ENCODE measurements at regions not wholly inside any gene's neighbourhood (a gene's known extent, or its start where the extent isn't known, plus 50 kb on each side); places are given as distances from the start of the nearest gene placed in this dataset.

- Histone ChIP-seq H3K27me3 (ENCODE audit: insufficient read depth in 3 of 3, low read length in 2 of 3) (no peaks in the 10 kb centered on the region), H3K27ac (no peak overlapping the region), H3K4me1 (no peaks in the 10 kb centered on the region), H3K36me3 (ENCODE audit: insufficient read depth in 1 of 2, low read depth in 1 of 2) (no peaks in the 10 kb centered on the region), H3K4me3 (no peak overlapping the region), H3K9me3 (no peaks in the 10 kb centered on the region)
- no peak for ATAC-seq
- intact Hi-C loops (cut with DNase I): no loop called here
- 85 to 93% (median 87%) methylated on average over 4 of the region's 4 CpGs for WGBS, 3 donors
- TF ChIP-seq CTCF (IDR thresholded peaks at IDR 0.05): no peak
- no peak for DNase-seq
Observed at GRCh38 chr7:80309971-80310549, 175.4 kb downstream of the GNAI1 start.

- H3K4me3 ChIP-seq: no peak overlapping the region
- H3K27ac ChIP-seq: no peak overlapping the region
- DNase-seq: no peak
- no peak for TF ChIP-seq CTCF (IDR thresholded peaks at IDR 0.05)
- H3K27me3 ChIP-seq (ENCODE audit: insufficient read depth in 3 of 3, low read length in 2 of 3): no peaks in the 10 kb centered on the region
- H3K9me3 ChIP-seq: no peaks in the 10 kb centered on the region
- 93 to 97% (median 94%) methylated on average over 3 of the region's 3 CpGs for WGBS, 3 donors
- no peaks in the 10 kb centered on the region for H3K4me1 ChIP-seq
- intact Hi-C loops (cut with DNase I): no loop called here
- ATAC-seq: no peak
- no peaks in the 10 kb centered on the region for H3K36me3 ChIP-seq (ENCODE audit: insufficient read depth in 1 of 2, low read depth in 1 of 2)
Observed at GRCh38 chr7:80309377-80309776, 174.7 kb downstream of the GNAI1 start.

GRCh38 chr7:80307227-80307856 lies 172.7 kb downstream of the GNAI1 start:
- no peak for DNase-seq
- no peak overlapping the region for H3K27ac ChIP-seq
- no peaks in the 10 kb centered on the region for H3K36me3 ChIP-seq (ENCODE audit: insufficient read depth in 1 of 2, low read depth in 1 of 2)
- H3K9me3 ChIP-seq: no peaks in the 10 kb centered on the region
- no peak for TF ChIP-seq CTCF (IDR thresholded peaks at IDR 0.05)
- intact Hi-C loops (cut with DNase I): no loop called here
- H3K27me3 ChIP-seq (ENCODE audit: insufficient read depth in 3 of 3, low read length in 2 of 3): no peaks in the 10 kb centered on the region
- H3K4me3 ChIP-seq: no peak overlapping the region
- 87 to 90% (median 89%) methylated on average over 2 of the region's 2 CpGs for WGBS, 3 donors
- no peak for ATAC-seq
- no peaks in the 10 kb centered on the region for H3K4me1 ChIP-seq

GRCh38 chr7:80303315-80303714 lies 168.7 kb downstream of the GNAI1 start:
- Histone ChIP-seq H3K27me3 (ENCODE audit: insufficient read depth in 3 of 3, low read length in 2 of 3) (no peaks in the 10 kb centered on the region), H3K36me3 (ENCODE audit: insufficient read depth in 1 of 2, low read depth in 1 of 2) (no peaks in the 10 kb centered on the region), H3K9me3 (no peaks in the 10 kb centered on the region), H3K4me1 (no peaks in the 10 kb centered on the region), H3K27ac (no peak overlapping the region), H3K4me3 (no peak overlapping the region)
- intact Hi-C loops (cut with DNase I): no loop called here
- ATAC-seq: no peak
- no peak for DNase-seq
- no peak for TF ChIP-seq CTCF (IDR thresholded peaks at IDR 0.05)
- WGBS, 3 donors: 88 to 90% (median 89%) methylated on average over 2 of the region's 2 CpGs

GRCh38 chr7:80302636-80303035 lies 168.0 kb downstream of the GNAI1 start:
- H3K9me3 ChIP-seq: no peaks in the 10 kb centered on the region
- ATAC-seq: no peak

More at GRCh38 chr7:80302636-80303035, 168.0 kb downstream of the GNAI1 start:
- H3K27me3 ChIP-seq (ENCODE audit: insufficient read depth in 3 of 3, low read length in 2 of 3): no peaks in the 10 kb centered on the region
- H3K27ac ChIP-seq: no peak overlapping the region
- no peak overlapping the region for H3K4me3 ChIP-seq
- no peak for TF ChIP-seq CTCF (IDR thresholded peaks at IDR 0.05)
- whole genome bisulfite sequencing, 3 donors: 86 to 92% (median 90%) methylated on average over 2 of the region's 2 CpGs
- no peak for DNase-seq
- H3K4me1 ChIP-seq: no peaks in the 10 kb centered on the region
- intact Hi-C loops (cut with DNase I): no loop called here
- no peaks in the 10 kb centered on the region for H3K36me3 ChIP-seq (ENCODE audit: insufficient read depth in 1 of 2, low read depth in 1 of 2)

Data from psoas muscle (tissue), 7 donors.